ENCODE measurements at regions not wholly inside any gene's neighbourhood (a gene's known extent, or its start where the extent isn't known, plus 50 kb on each side); places are given as distances from the start of the nearest gene placed in this dataset.

DNA sequence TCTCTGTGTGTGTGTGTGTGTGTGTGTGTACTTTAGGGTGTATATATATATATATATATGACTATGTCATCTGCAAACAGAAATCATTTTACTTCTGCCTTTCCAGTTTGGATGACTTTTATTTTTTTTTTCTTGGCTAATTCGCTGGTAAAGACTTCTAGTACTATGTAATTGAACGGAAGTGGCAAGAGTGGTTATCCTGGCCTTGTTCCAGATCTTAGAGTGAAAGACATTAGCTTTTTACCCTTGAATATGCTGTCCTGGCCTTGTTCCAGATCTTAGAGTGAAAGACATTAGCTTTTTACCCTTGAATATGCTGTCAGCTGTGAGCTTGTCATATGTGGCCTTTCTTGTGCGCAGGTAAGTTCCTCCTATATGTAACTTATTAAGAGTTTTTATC lies 72.7 kb upstream of the MYOCD start:
- Histone ChIP-seq H3K36me3 (ENCODE audit: control insufficient read depth in 1 of 2, insufficient read depth in 2 of 2, low read length in 2 of 2) (no peaks in the 10 kb centered on the region), H3K27me3 (ENCODE audit: low read depth, low read length) (no peaks in the 10 kb centered on the region), H3K9me3 (ENCODE audit: control insufficient read depth in 1 of 2, low read length in 2 of 2) (no peaks in the 10 kb centered on the region), H3K27ac (ENCODE audit: low read length) (no peak overlapping the region), H3K4me3 (ENCODE audit: low read depth in 1 of 2, low read length in 2 of 2) (no peak overlapping the region), H3K4me1 (ENCODE audit: control insufficient read depth in 1 of 2, insufficient read depth in 2 of 2, low read length in 2 of 2) (no peaks in the 10 kb centered on the region)

DNA sequence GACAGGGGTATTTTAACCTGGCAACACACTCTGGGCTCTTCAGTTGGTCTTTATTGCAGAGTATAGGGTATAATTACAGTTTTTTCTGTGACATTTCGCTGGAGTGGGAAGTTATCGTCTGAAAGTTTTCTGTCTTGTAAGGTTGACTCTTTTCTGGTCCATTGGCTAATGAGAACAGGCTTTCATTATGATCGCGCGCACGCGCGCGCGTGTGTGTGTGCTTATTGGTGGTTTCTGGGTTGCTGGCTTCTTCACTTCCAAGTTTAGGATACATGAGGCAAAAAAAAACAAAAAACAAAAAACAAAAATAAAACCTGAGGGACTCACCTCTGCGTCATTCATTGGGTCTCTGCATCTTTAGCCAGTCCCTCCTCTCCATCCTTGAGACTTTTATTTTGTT lies 68.7 kb upstream of the MYOCD start:
- H3K9me3 ChIP-seq (ENCODE audit: control insufficient read depth in 1 of 2, low read length in 2 of 2) = no peaks in the 10 kb centered on the region
- H3K36me3 ChIP-seq (ENCODE audit: control insufficient read depth in 1 of 2, insufficient read depth in 2 of 2, low read length in 2 of 2) = no peaks in the 10 kb centered on the region
- no peak overlapping the region for H3K27ac ChIP-seq (ENCODE audit: low read length)
- no peaks in the 10 kb centered on the region for H3K27me3 ChIP-seq (ENCODE audit: low read depth, low read length)
- no peaks in the 10 kb centered on the region for H3K4me1 ChIP-seq (ENCODE audit: control insufficient read depth in 1 of 2, insufficient read depth in 2 of 2, low read length in 2 of 2)
- H3K4me3 ChIP-seq (ENCODE audit: low read depth in 1 of 2, low read length in 2 of 2) = no peak overlapping the region

DNA sequence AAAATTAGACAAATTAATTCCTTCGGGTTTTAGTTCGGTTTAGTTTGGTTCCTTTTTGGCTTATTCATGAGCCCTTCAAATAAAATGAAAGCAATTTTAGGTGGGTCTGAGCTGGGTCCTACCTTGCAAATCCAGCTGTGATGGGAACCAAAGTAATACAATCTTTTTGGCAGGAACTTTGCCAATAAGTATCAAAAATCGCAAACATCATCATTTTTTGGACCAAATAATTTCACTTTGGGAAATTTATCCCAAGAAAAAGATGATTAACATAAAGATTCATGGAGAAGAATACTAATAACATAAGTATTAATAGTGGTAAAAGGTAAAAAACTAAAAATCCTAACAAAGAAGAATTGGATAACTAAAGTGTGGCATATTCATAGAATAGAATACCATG lies 67.8 kb upstream of the MYOCD start:
- H3K36me3 ChIP-seq (ENCODE audit: control insufficient read depth in 1 of 2, insufficient read depth in 2 of 2, low read length in 2 of 2) = no peaks in the 10 kb centered on the region
- no peaks in the 10 kb centered on the region for H3K4me1 ChIP-seq (ENCODE audit: control insufficient read depth in 1 of 2, insufficient read depth in 2 of 2, low read length in 2 of 2)
- H3K4me3 ChIP-seq (ENCODE audit: low read depth in 1 of 2, low read length in 2 of 2) = no peak overlapping the region
- no peaks in the 10 kb centered on the region for H3K9me3 ChIP-seq (ENCODE audit: control insufficient read depth in 1 of 2, low read length in 2 of 2)
- H3K27me3 ChIP-seq (ENCODE audit: low read depth, low read length) = no peaks in the 10 kb centered on the region
- H3K27ac ChIP-seq (ENCODE audit: low read length) = no peak overlapping the region

DNA sequence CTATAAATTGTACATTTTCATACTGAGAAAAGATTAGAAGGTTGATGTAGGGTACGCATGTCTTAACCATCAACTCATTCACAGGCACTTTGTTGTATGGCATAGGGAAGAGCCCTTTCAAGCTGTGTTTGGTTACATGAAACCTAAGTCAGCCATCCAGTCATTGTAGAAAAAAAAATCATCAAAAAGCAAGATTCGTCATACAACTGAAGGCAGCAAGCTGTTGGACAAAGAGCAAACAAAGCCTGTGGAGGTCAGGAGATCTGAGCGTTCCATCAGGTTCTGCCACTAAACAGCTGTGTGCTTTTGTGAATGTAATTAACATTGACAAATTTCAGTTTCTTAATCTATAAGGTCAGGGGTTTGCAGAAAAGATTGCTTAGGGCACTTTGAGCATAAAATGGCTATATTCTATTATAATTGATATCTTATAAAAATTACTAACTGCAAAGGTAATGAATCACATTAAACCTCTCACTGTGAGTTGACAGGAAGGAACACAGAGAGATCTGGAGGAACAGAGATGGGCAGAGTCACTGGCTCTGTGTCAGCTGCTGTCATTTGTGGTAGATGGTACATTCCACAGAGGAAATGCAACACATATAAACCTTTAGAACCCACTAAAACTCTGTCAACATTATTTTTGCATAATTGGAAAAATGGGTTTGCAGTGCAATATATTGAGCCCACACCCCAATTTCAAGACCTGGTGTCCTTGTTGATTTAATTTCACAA lies 66.3 kb upstream of the MYOCD start:
- no peak overlapping the region for H3K27ac ChIP-seq (ENCODE audit: low read length)
- H3K27me3 ChIP-seq (ENCODE audit: low read depth, low read length) = no peaks in the 10 kb centered on the region
- no peak overlapping the region for H3K4me3 ChIP-seq (ENCODE audit: low read depth in 1 of 2, low read length in 2 of 2)
- no peaks in the 10 kb centered on the region for H3K4me1 ChIP-seq (ENCODE audit: control insufficient read depth in 1 of 2, insufficient read depth in 2 of 2, low read length in 2 of 2)
- no peaks in the 10 kb centered on the region for H3K9me3 ChIP-seq (ENCODE audit: control insufficient read depth in 1 of 2, low read length in 2 of 2)
- H3K36me3 ChIP-seq (ENCODE audit: control insufficient read depth in 1 of 2, insufficient read depth in 2 of 2, low read length in 2 of 2) = no peaks in the 10 kb centered on the region

DNA sequence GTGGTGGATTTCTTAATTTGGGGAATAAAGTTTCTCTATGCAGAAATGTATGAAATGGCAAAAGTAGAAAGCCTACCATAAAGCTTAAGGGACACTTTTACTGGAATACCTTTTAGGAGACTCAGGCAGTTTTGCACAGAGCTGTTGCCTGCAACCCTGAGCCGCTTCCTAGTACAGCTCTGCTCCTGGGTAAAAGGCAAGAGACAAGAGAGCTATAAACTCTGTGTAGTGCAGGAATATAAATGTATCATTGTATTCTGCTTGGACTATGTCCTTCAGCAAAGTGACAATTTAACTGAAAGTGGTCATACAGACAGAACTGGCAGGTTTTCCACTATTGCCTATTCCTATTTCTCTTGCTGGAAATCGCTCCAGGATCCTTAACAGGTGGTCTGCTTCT lies 65.3 kb upstream of the MYOCD start:
- no peaks in the 10 kb centered on the region for H3K9me3 ChIP-seq (ENCODE audit: control insufficient read depth in 1 of 2, low read length in 2 of 2)
- no peak overlapping the region for H3K27ac ChIP-seq (ENCODE audit: low read length)
- H3K27me3 ChIP-seq (ENCODE audit: low read depth, low read length) = no peaks in the 10 kb centered on the region
- no peak overlapping the region for H3K4me3 ChIP-seq (ENCODE audit: low read depth in 1 of 2, low read length in 2 of 2)
- H3K4me1 ChIP-seq (ENCODE audit: control insufficient read depth in 1 of 2, insufficient read depth in 2 of 2, low read length in 2 of 2) = no peaks in the 10 kb centered on the region
- no peaks in the 10 kb centered on the region for H3K36me3 ChIP-seq (ENCODE audit: control insufficient read depth in 1 of 2, insufficient read depth in 2 of 2, low read length in 2 of 2)

DNA sequence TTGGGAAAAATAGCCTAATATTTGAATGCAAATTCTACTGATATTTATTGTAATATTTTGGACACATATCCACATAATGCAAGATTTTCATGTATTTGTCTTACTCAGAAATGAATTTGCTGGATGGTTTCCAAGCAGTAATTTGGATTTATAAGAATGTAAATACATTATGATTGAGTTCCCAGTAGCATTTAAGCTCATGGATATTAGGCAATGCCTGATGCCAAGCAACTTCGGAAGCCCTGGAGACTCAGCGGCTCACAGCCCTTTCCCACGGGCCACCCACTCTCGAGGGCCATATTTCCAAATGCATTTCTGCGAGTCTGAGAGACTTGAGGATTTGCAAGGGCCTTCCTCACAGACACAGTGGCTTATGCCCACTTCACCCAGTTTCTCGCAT lies 62.1 kb upstream of the MYOCD start:
- Histone ChIP-seq H3K27me3 (ENCODE audit: low read depth, low read length) (no peaks in the 10 kb centered on the region), H3K4me1 (ENCODE audit: control insufficient read depth in 1 of 2, insufficient read depth in 2 of 2, low read length in 2 of 2) (no peaks in the 10 kb centered on the region), H3K36me3 (ENCODE audit: control insufficient read depth in 1 of 2, insufficient read depth in 2 of 2, low read length in 2 of 2) (no peaks in the 10 kb centered on the region), H3K9me3 (ENCODE audit: control insufficient read depth in 1 of 2, low read length in 2 of 2) (no peaks in the 10 kb centered on the region), H3K27ac (ENCODE audit: low read length) (no peak overlapping the region), H3K4me3 (ENCODE audit: low read depth in 1 of 2, low read length in 2 of 2) (no peak overlapping the region)

DNA sequence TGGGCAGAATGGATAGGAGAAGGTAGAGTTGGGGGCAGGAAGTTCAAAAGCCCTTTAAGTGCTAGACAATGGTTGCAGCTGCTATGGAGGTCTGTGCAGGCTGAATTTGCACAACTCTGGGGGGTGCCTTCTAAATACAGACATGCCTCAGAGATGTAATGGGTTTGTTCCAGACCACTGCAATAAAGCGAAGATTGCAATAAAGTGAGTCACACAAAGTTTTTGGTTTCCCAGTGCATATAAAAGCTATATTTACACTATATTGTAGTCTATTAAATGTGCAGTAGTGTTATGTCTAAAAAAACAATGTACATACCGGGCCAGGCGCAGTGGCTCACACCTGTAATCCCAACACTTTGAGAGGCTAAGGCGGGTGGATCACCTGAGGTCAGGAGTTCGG lies 60.5 kb upstream of the MYOCD start:
- Histone ChIP-seq H3K36me3 (ENCODE audit: control insufficient read depth in 1 of 2, insufficient read depth in 2 of 2, low read length in 2 of 2) (no peaks in the 10 kb centered on the region), H3K4me3 (ENCODE audit: low read depth in 1 of 2, low read length in 2 of 2) (no peak overlapping the region), H3K27ac (ENCODE audit: low read length) (no peak overlapping the region), H3K27me3 (ENCODE audit: low read depth, low read length) (no peaks in the 10 kb centered on the region), H3K9me3 (ENCODE audit: control insufficient read depth in 1 of 2, low read length in 2 of 2) (no peaks in the 10 kb centered on the region), H3K4me1 (ENCODE audit: control insufficient read depth in 1 of 2, insufficient read depth in 2 of 2, low read length in 2 of 2) (no peaks in the 10 kb centered on the region)

DNA sequence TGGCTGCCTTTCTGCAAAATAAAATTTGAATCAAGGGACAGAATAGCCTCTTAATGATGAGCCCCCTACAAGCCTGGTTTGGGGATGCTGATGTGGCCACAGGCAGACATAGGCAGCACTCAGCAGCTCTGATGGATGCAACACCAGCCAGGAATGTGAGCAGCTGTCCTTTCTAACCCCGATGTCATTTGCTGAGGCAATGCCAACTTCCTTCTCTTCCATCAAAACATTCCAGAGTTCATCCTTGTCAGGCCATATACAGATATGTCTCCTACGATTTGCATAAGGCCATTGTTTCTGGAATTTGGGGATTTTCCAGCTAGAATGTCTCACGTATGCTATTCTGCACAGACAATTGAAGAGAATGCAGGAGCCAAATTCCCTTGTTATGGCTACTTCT lies 52.1 kb upstream of the MYOCD start:
- Histone ChIP-seq H3K9me3 (ENCODE audit: control insufficient read depth in 1 of 2, low read length in 2 of 2) (no peaks in the 10 kb centered on the region), H3K4me1 (ENCODE audit: control insufficient read depth in 1 of 2, insufficient read depth in 2 of 2, low read length in 2 of 2) (no peaks in the 10 kb centered on the region), H3K36me3 (ENCODE audit: control insufficient read depth in 1 of 2, insufficient read depth in 2 of 2, low read length in 2 of 2) (no peaks in the 10 kb centered on the region), H3K27me3 (ENCODE audit: low read depth, low read length) (no peaks in the 10 kb centered on the region), H3K27ac (ENCODE audit: low read length) (no peak overlapping the region), H3K4me3 (ENCODE audit: low read depth in 1 of 2, low read length in 2 of 2) (no peak overlapping the region)
